ENCODE measurements at regions not wholly inside any gene's neighbourhood (a gene's known extent, or its start where the extent isn't known, plus 50 kb on each side); places are given as distances from the start of the nearest gene placed in this dataset.

- Histone ChIP-seq H3K27ac (ENCODE audit: insufficient read depth, low read length) (no peak overlapping the region), H4K5ac (ENCODE audit: low read depth, low read length) (no peak overlapping the region), H3K14ac (replicated peaks; ENCODE audit: low read depth, low read length) (no peak overlapping the region), H4K8ac (ENCODE audit: low read depth in 2 of 2, low read length in 2 of 2) (no peak overlapping the region), H3K23ac (ENCODE audit: low read depth, low read length) (no peak overlapping the region), H3K4me2 (ENCODE audit: low read depth, low read length) (no peak overlapping the region), H3K9ac (ENCODE audit: low read depth, low read length) (no peak overlapping the region), H3K18ac (ENCODE audit: low read depth, low read length) (no peak overlapping the region), H2BK20ac (ENCODE audit: low read depth, low read length) (no peak overlapping the region), H2AK9ac (replicated peaks; ENCODE audit: low read depth, low read length, poor library complexity) (no peak overlapping the region), H3K56ac (ENCODE audit: extremely low read depth, insufficient read depth, low read length) (no peak overlapping the region), H3K79me1 (ENCODE audit: low read depth in 1 of 2, low read length in 2 of 2) (no peaks in the 10 kb centered on the region), H2BK15ac (ENCODE audit: low read depth, low read length) (no peak overlapping the region), H3K9me3 (ENCODE audit: control insufficient read depth, insufficient read depth, low read length) (no peaks in the 10 kb centered on the region), H2BK5ac (ENCODE audit: low read depth, low read length, poor library complexity, severe bottlenecking) (no peak overlapping the region), H2AK5ac (ENCODE audit: low read depth, low read length) (no peak overlapping the region), H3K4me1 (ENCODE audit: control insufficient read depth, insufficient read depth, low read length) (no peaks in the 10 kb centered on the region), H4K20me1 (ENCODE audit: insufficient read depth, low read length) (no peaks in the 10 kb centered on the region), H3K36me3 (ENCODE audit: control insufficient read depth, insufficient read depth, low read length) (no peaks in the 10 kb centered on the region), H3K4me3 (ENCODE audit: insufficient read depth, low read depth, low read length) (no peak overlapping the region), H4K91ac (ENCODE audit: insufficient read depth, low read depth, low read length) (no peak overlapping the region), H2AFZ (replicated peaks; ENCODE audit: low read length, poor library complexity) (no peak overlapping the region), H3K4ac (ENCODE audit: low read depth, low read length) (no peak overlapping the region), H2BK120ac (ENCODE audit: low read depth, low read length) (no peak overlapping the region), H3K27me3 (ENCODE audit: control insufficient read depth, insufficient read depth, low read length) (peaks cover 7% of the 10 kb centered on the region), H3K9me1 (ENCODE audit: insufficient read depth, low read length) (no peaks in the 10 kb centered on the region)
- no TSS peak for BruUV-seq (replicated peaks)
- ChIA-PET CTCF (no interaction called here), POLR2A (ENCODE audit: unreplicated experiment) (no interaction called here)
- no CpG with 5 or more reads among the region's 3 CpGs for whole genome bisulfite sequencing, 2 experiments (ENCODE audit: extremely low coverage in 2 of 2, insufficient read length in 1 of 2)
- dilution Hi-C loops (cut with HindIII; ENCODE audit: low sequenced_read_pairs, unreplicated experiment), result no loop called here
- TF ChIP-seq ELK1 (IDR thresholded peaks at IDR 0.05; ENCODE audit: borderline replicate concordance, low read depth, low read length), result no peak
- no peak for TF ChIP-seq MAFK (IDR thresholded peaks at IDR 0.05; ENCODE audit: low read depth, low read length)
- no peak for TF ChIP-seq CTCF (conservative IDR thresholded peaks at IDR 0.05; ENCODE audit: low read depth, low read length)
- no peak for TF ChIP-seq FOS (IDR thresholded peaks at IDR 0.05; ENCODE audit: low read depth, low read length)
- TF ChIP-seq USF2 (IDR thresholded peaks at IDR 0.05; ENCODE audit: low read depth, low read length), result no peak
- no peak for TF ChIP-seq MXI1 (IDR thresholded peaks at IDR 0.05; ENCODE audit: borderline replicate concordance, low read depth, low read length)
- TF ChIP-seq POLR2A (IDR thresholded peaks at IDR 0.05; ENCODE audit: low read depth, low read length), result no peak
- TF ChIP-seq NFE2L2 (IDR thresholded peaks at IDR 0.05; ENCODE audit: low read depth, low read length), result no peak
- no peak for TF ChIP-seq RFX5 (IDR thresholded peaks at IDR 0.05; ENCODE audit: low read depth, low read length)
- TF ChIP-seq CHD1 (IDR thresholded peaks at IDR 0.05; ENCODE audit: low read depth, low read length), result no peak
- no peak for TF ChIP-seq SMC3 (IDR thresholded peaks at IDR 0.05; ENCODE audit: low read depth, low read length)
- no peak for TF ChIP-seq RAD21 (IDR thresholded peaks at IDR 0.05; ENCODE audit: low read length)
- ATAC-seq (ENCODE audit: low read depth), result no peak
- no peak for DNase-seq
- in situ Hi-C loops (cut with MboI; ENCODE audit: low sequenced_read_pairs), result no loop called here
- intact Hi-C loops (cut with micrococcal nuclease), result no loop called here
These were observed 274.4 kb upstream of the SLC14A2 start for GRCh38 chr18:45340884-45341283.

Measured in IMR-90 (cell line).